Occipital lobe (tissue), 1 donor: ENCODE measurements at regions not wholly inside any gene's neighbourhood (a gene's known extent, or its start where the extent isn't known, plus 50 kb on each side); places are given as distances from the start of the nearest gene placed in this dataset.
"Not testable (repeated sequence)": the region's sequence is repeated elsewhere in the genome, so short reads cannot be mapped to it uniquely, and the experiment has no call there.

ENCODE experiments used
- DNase-seq: peaks from one replicate; lab custom pipeline; 2025; lab: John Stamatoyannopoulos, UW

GRCh38 chr11:37336401-37336800 is 738.4 kb upstream of the RAG2 start:
- DNase-seq: no peak

GRCh38 chr11:37333345-37333744 is 735.3 kb upstream of the RAG2 start:
- DNase-seq: no peak

GRCh38 chr11:37323843-37324242 is 725.8 kb upstream of the RAG2 start:
- DNase-seq: no peak

- DNase-seq: no peak
Measured at GRCh38 chr11:37322333-37323194, 724.5 kb upstream of the RAG2 start.

GRCh38 chr11:37320921-37321320 is 722.9 kb upstream of the RAG2 start:
- DNase-seq: no peak

- no peak for DNase-seq
Measured at GRCh38 chr11:37317803-37318202, 719.8 kb upstream of the RAG2 start.

- no peak for DNase-seq
Measured at GRCh38 chr11:37313266-37313665, 715.2 kb upstream of the RAG2 start.

GRCh38 chr11:37306563-37306962 is 708.5 kb upstream of the RAG2 start:
- DNase-seq: no peak

- DNase-seq: not testable (repeated sequence)
Measured at GRCh38 chr11:37301405-37301804, 703.4 kb upstream of the RAG2 start.

- DNase-seq: no peak
Measured at GRCh38 chr11:37298173-37298572, 700.1 kb upstream of the RAG2 start.

GRCh38 chr11:37286890-37287289 is 688.9 kb upstream of the RAG2 start:
- no peak for DNase-seq

GRCh38 chr11:37282367-37282766 is 684.3 kb upstream of the RAG2 start:
- no peak for DNase-seq

- no peak for DNase-seq
Measured at GRCh38 chr11:37280200-37280599, 682.2 kb upstream of the RAG2 start.

- no peak for DNase-seq
Measured at GRCh38 chr11:37277896-37278465, 679.9 kb upstream of the RAG2 start.

GRCh38 chr11:37264783-37265182 is 666.7 kb upstream of the RAG2 start:
- DNase-seq: no peak

- DNase-seq: no peak
Measured at GRCh38 chr11:37264060-37264459, 666.0 kb upstream of the RAG2 start.

GRCh38 chr11:37263467-37263866 is 665.4 kb upstream of the RAG2 start:
- not testable (repeated sequence) for DNase-seq

GRCh38 chr11:37259734-37260133 is 661.7 kb upstream of the RAG2 start:
- DNase-seq: no peak

- no peak for DNase-seq
Measured at GRCh38 chr11:37248145-37248544, 650.1 kb upstream of the RAG2 start.

- not testable (repeated sequence) for DNase-seq
Measured at GRCh38 chr11:37246092-37246491, 648.1 kb upstream of the RAG2 start.

- no peak for DNase-seq
Measured at GRCh38 chr11:37230865-37231264, 632.8 kb upstream of the RAG2 start.

GRCh38 chr11:37223962-37224361 is 625.9 kb upstream of the RAG2 start:
- no peak for DNase-seq

- DNase-seq: no peak
Measured at GRCh38 chr11:37203006-37203405, 605.0 kb upstream of the RAG2 start.
